ENCODE measurements at regions not wholly inside any gene's neighbourhood (a gene's known extent, or its start where the extent isn't known, plus 50 kb on each side); places are given as distances from the start of the nearest gene placed in this dataset.
"Not testable (repeated sequence)": the region's sequence is repeated elsewhere in the genome, so short reads cannot be mapped to it uniquely, and the experiment has no call there.

GRCh38 chr15:95681836-95682544 is 648.5 kb upstream of the NR2F2 start:
- DNase-seq, result no peak

DNA sequence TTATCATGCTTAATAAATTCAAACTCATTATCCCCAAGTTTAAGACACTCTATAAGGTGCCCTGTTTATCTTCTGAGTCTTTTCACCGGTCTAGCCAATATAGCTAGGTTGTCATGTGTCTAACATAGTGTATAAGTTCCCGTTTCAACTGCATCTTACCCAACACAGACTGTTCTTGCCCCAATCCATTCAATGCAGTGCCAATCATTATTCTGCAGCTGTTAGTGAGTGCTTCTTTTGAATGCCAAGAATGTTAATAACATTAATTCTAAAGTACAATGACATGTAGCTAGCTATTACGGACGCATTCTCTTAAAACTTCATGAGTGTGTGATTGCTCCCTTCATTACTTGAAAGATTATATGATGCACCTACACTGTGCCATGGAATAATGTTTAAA is 646.4 kb upstream of the NR2F2 start:
- DNase-seq, result no peak

DNA sequence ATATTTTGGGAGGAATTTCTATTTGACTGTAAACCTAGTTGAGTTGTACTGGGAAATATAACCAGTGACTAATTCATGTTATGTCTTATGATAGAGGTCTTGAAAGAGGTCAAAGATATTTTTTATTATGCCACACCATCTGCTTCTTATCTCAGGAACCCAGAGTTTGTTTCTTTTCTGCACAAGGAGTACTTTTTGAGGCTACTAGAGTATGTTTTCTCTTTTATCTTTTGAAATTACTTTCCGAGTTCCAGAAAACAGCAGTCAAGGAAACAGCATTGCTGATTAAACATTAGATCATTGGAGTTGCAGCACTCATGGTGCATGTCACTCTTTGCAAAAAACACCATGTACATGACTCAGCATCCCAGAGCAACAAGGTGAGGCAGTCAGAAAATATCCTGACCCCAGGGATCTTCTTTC is 645.8 kb upstream of the NR2F2 start:
- no peak for DNase-seq

GRCh38 chr15:95687061-95687460 is 643.4 kb upstream of the NR2F2 start:
- no peak for DNase-seq

- DNase-seq, result no peak
These were observed 642.8 kb upstream of the NR2F2 start for GRCh38 chr15:95687686-95688085.

- DNase-seq, result no peak
These were observed 639.7 kb upstream of the NR2F2 start for GRCh38 chr15:95690631-95691340.

GRCh38 chr15:95693917-95694316 is 636.6 kb upstream of the NR2F2 start:
- no peak for DNase-seq

DNA sequence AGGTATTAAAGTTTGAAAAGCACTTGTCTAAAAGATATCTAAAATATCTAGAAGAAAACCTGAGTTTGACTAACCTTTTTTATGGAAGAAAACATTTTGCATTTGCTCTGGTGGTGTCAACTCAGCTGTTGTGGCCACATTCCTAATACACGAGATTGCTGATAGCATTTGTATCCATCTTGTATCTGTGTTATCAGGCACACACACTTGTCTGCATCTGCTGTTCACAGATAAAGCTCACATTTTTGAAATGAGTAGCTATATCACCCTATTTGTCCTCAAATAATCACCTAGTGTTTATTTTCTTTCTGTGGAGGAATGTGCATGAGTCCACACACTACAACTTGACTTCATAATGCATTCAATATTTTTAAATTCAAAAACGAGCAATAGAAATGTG is 632.3 kb upstream of the NR2F2 start:
- DNase-seq, result no peak

DNA sequence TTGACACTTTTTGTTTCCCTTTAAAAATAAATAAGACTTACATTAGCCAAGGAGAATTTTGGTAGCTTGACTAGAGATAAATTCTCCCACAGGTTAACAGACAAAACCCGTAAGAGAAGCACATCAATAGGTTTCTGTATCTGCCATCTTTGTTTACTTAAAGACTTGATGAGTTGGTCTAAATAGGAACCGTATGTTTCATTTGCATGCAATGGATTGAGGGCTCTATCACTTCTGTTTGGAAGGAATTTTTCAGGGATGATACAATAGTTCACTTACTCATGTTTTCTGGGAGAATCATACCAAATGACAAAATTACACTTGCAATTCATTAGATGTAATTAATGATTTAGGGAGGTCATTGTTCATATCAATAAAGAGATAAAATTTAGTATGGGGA is 631.5 kb upstream of the NR2F2 start:
- DNase-seq, result no peak

- DNase-seq, result no peak
These were observed 630.9 kb upstream of the NR2F2 start for GRCh38 chr15:95699578-95699977.

DNA sequence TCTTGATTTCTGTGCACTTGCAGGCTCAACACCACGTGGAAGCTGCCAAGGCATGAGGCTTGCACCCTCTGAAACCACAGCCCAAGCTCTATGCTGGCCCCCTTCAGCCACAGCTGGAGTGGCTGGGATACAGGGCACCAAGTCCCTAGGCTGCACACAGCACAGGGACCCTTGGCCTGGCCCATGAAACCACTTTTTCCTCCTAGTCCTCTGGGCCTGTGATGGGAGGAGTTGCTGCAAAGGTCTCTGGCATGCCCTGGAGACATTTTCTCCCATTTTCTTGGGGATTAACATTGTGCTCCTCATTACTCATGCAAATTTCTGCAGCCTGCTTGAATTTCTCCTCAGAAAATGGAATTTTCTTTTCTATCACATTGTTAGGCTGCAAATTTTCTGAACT is 629.8 kb upstream of the NR2F2 start:
- DNase-seq, result not testable (repeated sequence)

- DNase-seq, result no peak
These were observed 629.1 kb upstream of the NR2F2 start for GRCh38 chr15:95701410-95701809.

GRCh38 chr15:95709959-95710695 is 620.4 kb upstream of the NR2F2 start:
- no peak for DNase-seq

DNA sequence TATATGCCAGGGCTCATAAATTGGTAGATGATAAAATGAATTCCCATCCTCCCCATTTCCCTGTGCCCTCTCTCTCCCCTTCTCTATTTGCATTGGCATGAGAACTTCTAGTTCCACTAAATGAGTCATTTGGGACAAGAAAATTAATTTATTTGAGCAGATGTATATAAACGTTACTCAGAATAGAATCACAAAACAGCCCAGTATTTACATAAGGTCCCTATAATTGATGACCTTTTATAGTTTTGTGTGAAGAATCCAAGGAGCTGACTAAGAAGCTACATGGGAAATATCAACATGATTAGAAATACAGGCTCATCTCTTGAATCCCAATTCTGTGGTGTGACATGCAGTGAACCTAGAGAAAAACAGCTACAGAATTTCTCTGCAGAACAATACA is 617.7 kb upstream of the NR2F2 start:
- DNase-seq, result no peak

DNA sequence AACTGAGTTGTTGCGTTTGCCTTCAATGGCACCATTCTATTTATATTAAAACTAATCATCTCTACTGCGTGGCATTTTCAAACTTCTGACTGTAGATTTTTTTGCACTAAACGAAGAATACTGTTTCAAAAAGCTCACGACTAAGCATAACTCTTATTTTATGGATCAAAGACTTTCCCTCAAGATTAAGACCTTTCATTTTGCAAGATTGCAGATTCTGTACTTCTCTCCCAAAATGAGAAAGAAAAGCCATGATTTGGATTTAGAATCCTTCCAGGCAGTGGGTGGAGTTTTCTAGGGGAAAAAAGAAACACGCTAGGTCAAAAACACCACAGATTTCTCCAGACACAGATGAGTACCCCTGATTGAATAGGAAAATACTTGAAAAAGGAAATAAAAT is 617.2 kb upstream of the NR2F2 start:
- DNase-seq, result no peak

GRCh38 chr15:95715116-95715903 is 615.2 kb upstream of the NR2F2 start:
- DNase-seq, result no peak

DNA sequence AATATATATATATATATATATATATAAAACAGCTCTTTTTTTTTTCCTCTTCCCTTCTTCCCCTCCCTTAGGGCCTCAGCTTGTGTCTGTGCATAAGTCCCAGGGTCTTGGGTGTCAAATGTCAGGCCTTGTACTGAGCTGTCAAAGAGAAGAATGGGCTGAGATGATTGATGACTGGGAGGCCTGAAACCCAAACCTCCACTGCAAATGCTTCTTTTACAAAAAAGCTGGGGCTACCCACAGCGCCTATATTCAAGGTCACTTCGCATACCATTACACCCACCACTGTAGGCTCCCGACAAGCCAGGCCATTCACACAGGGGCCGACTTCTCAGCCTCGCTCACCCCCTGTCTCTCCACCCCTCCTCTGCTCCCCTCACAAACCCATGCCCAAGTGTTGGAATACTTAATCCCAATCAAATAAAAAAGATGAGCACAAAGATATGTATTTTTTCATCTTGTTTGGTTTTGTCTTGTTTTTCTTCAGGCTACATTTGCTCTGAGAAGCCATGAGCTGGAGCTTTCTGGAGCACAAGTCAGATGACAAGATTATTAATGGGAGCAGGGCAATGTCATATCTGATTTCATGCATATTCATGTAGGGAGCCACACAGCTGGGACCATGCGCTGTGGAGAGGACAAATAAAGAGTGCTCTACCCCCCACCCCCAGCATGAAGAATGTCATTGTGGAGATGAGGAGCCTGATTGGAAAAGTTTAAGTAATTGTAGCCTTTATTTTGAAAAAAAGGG is 614.4 kb upstream of the NR2F2 start:
- DNase-seq, result no peak

GRCh38 chr15:95716708-95717107 is 613.8 kb upstream of the NR2F2 start:
- no peak for DNase-seq

GRCh38 chr15:95718441-95718840 is 612.1 kb upstream of the NR2F2 start:
- DNase-seq, result no peak

GRCh38 chr15:95724908-95725633 is 605.4 kb upstream of the NR2F2 start:
- DNase-seq, result no peak

- DNase-seq, result no peak
These were observed 603.6 kb upstream of the NR2F2 start for GRCh38 chr15:95726891-95727290.

DNA sequence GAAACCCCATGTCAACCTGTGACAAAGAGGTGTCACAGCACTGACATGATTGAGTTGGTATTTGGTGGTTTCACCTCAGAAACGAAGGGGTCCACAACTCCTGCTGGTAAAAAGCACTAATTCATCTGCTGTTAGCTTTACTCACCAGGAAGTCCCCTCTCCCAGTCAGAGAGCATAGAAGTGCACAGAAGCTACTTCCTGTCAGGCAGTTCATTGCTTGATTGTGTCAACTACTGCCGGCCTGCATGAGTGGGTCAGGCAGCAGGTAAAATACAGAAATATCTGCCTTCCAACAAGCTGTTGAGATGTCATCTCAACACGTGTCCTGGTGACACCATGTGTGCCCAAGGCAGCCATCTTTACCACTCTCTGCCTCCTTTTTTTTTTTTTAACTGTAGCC is 596.6 kb upstream of the NR2F2 start:
- DNase-seq, result no peak

Data from inflammatory macrophage treated with lipopolysaccharide for 4 hours (primary cell).